Right lobe of liver (tissue), 6 donors: ENCODE measurements at regions not wholly inside any gene's neighbourhood (a gene's known extent, or its start where the extent isn't known, plus 50 kb on each side); places are given as distances from the start of the nearest gene placed in this dataset.
A peak's percentile ranks its signal among the peaks of the same experiment; 100 is the strongest.

Source experiments
- ATAC-seq, 4 donors: fragments of 200-7000 bp; cut with Tn5 transposase; one replicate each; pipeline ENCODE4 v1.9.1; 2020; ENCODE audit warnings: mild to moderate bottlenecking in 4 of 4, moderate library complexity in 4 of 4
- DNase-seq, 3 donors: peaks; one replicate each; pipeline ENCODE4 v3.0.0-alpha.2; 2020
- H3K27ac ChIP-seq, 3 donors: fragments of 200-600 bp; one replicate each; pipeline ENCODE4 v1.8.0; 2022
- H3K27me3 ChIP-seq, 2 donors: fragments of 200-600 bp; one replicate each; pipeline ENCODE4 v1.8.0; 2022
- H3K36me3 ChIP-seq, 4 donors: fragments of 200-600 bp; sonication (generic) in 1 of 4; one replicate each; pipeline versions ENCODE4 v1.5.1 to v1.8.0; 2017 to 2022; ENCODE audit warnings: control low read depth in 1 of 4
- H3K4me1 ChIP-seq, 4 donors: fragments of 200-600 bp; sonication (generic) in 1 of 4; one replicate each; pipeline versions ENCODE4 v1.5.1 to v1.8.0; 2017 to 2022; ENCODE audit warnings: control low read depth in 1 of 4
- H3K4me3 ChIP-seq, 3 donors: fragments of 200-600 bp; one replicate each; pipeline ENCODE4 v1.8.0; 2022
- H3K9me3 ChIP-seq, 4 donors: fragments of 200-600 bp; sonication (generic) in 1 of 4; one replicate each; pipeline versions ENCODE4 v1.5.1 to v1.8.0; 2017 to 2022; ENCODE audit warnings: control low read depth in 1 of 4
- CTCF ChIP-seq, 4 donors: fragments of 200-600 bp in 3 of 4; fragments of 450-650 bp in 1 of 4; IDR thresholded peaks; one replicate each; pipeline versions ENCODE4 v1.5.1 to v1.8.0; 2016 to 2022; ENCODE audit warnings: antibody characterized with exemption in 4 of 4, mild to moderate bottlenecking in 2 of 4
- POLR2A ChIP-seq: fragments of 450-650 bp; IDR thresholded peaks from one replicate; pipeline ENCODE4 v1.6.1; 2017; ENCODE audit warnings: antibody characterized with exemption, mild to moderate bottlenecking
- WGBS: methylation state at CpG from one replicate; pipeline ENCODE4 v1.1.6; 2018; ENCODE audit warnings: low coverage, low lambda C conversion rate; ENCODE audit not compliant: insufficient coverage; ENCODE audit errors: missing lambda C conversion rate; 5-methylcytosine and 5-hydroxymethylcytosine counted together
- intact Hi-C, 2 donors: fragments of 100-400 bp; cut with DNase I; formaldehyde crosslinking; loops; one replicate each; pipeline versions ENCODE4 v1.11.2 to v1.14.1; 2022
- donor health status: DM: no; HTN: yes; CAD: no.
- donor health status: DM: no; HTN: no; CAD: no.
- donor health status: DM: no; HTN: no; CAD: no.
- donor health status: DM: no; HTN: yes; CAD: no.
- donor health status: DM: no; HTN: yes; CAD: no.

GRCh38 chr6:44059359-44060346, 67.6 kb downstream of the MRPL14 start:
- H3K4me1 ChIP-seq, result peaks cover 0 to 6% (median 0%) of the 10 kb centered on the region in 4 donors
- no peak for TF ChIP-seq POLR2A
- TF ChIP-seq CTCF (IDR thresholded peaks at IDR 0.05), result no peak
- intact Hi-C loops, result loop anchor here in 1 of 2 donors (10.0 kb wide), 2 partner anchors 45 to 105 kb away; no protein-coding TSS in a partner anchor
- peak overlapping the region; percentile 50 to 74 (median 69) for H3K27ac ChIP-seq
- no peak for DNase-seq
- no peaks in the 10 kb centered on the region for H3K9me3 ChIP-seq
- no peak overlapping the region for H3K4me3 ChIP-seq
- WGBS, result 70% methylated on average over 6 of the region's 7 CpGs
- ATAC-seq, result peak; percentile 5 to 41 (median 40)
- no peaks in the 10 kb centered on the region for H3K27me3 ChIP-seq
- H3K36me3 ChIP-seq, result no peaks in the 10 kb centered on the region

GRCh38 chr6:44058617-44059358, 68.5 kb downstream of the MRPL14 start:
- Histone ChIP-seq H3K9me3 (no peaks in the 10 kb centered on the region), H3K27me3 (no peaks in the 10 kb centered on the region), H3K27ac (peak overlapping the region; percentile 50 to 74 (median 69)), H3K4me1 (peaks cover 0 to 6% (median 0%) of the 10 kb centered on the region in 4 donors), H3K36me3 (no peaks in the 10 kb centered on the region), H3K4me3 (no peak overlapping the region)
- DNase-seq, result peak in 2 of 3 donors; percentile 76 to 80
- intact Hi-C loops, result no loop called here
- no peak for TF ChIP-seq CTCF (IDR thresholded peaks at IDR 0.05)
- no peak for TF ChIP-seq POLR2A
- 8% methylated on average over 10 of the region's 19 CpGs for WGBS
- ATAC-seq, result peak; percentile 65 to 74 (median 71)

- Histone ChIP-seq H3K36me3 (no peaks in the 10 kb centered on the region), H3K9me3 (no peaks in the 10 kb centered on the region), H3K4me3 (no peak overlapping the region), H3K4me1 (peaks cover 0 to 6% (median 0%) of the 10 kb centered on the region in 4 donors), H3K27ac (peak overlapping the region; percentile 50 to 74 (median 69)), H3K27me3 (no peaks in the 10 kb centered on the region)
- 59% methylated on average over 8 of the region's 10 CpGs for WGBS
- no peak for ATAC-seq
- TF ChIP-seq CTCF (IDR thresholded peaks at IDR 0.05) (no peak), POLR2A (no peak)
- intact Hi-C loops, result no loop called here
- no peak for DNase-seq
These were observed 69.2 kb downstream of the MRPL14 start for GRCh38 chr6:44057931-44058616.

- ATAC-seq, result no peak
- no peaks in the 10 kb centered on the region for H3K36me3 ChIP-seq
- no peak for DNase-seq
- no peaks in the 10 kb centered on the region for H3K9me3 ChIP-seq
- WGBS, result 57% methylated on average over 1 of the region's 4 CpGs
- peak overlapping the region in 1 of 3 donors; percentile 74 for H3K27ac ChIP-seq
- TF ChIP-seq POLR2A (no peak), CTCF (IDR thresholded peaks at IDR 0.05) (no peak)
- no peaks in the 10 kb centered on the region for H3K27me3 ChIP-seq
- peaks cover 0 to 6% (median 0%) of the 10 kb centered on the region in 4 donors for H3K4me1 ChIP-seq
- no peak overlapping the region for H3K4me3 ChIP-seq
- intact Hi-C loops, result no loop called here
These were observed 69.9 kb downstream of the MRPL14 start for GRCh38 chr6:44057238-44057930.
